Cardiac fibroblast (primary cell): ENCODE measurements at regions not wholly inside any gene's neighbourhood (a gene's known extent, or its start where the extent isn't known, plus 50 kb on each side); places are given as distances from the start of the nearest gene placed in this dataset.
"Not testable (repeated sequence)": the region's sequence is repeated elsewhere in the genome, so short reads cannot be mapped to it uniquely, and the experiment has no call there.

ENCODE experiments used
- DNase-seq, 2 donors: peaks; one replicate each; pipeline versions ENCODE4 v3.0.0 to v3.0.0-alpha.2; 2010; ENCODE audit warnings: low read depth in 2 of 2
- H3K4me3 ChIP-seq, 2 donors: replicated peaks in 1 of 2; 1 replicate in 1 of 2; 2 replicates in 1 of 2; pipeline ENCODE4 v1.5.1; 2011; ENCODE audit warnings: low read depth in 2 of 2, low read length in 2 of 2, mild to moderate bottlenecking in 2 of 2, moderate library complexity in 1 of 2
- CTCF ChIP-seq: IDR thresholded peaks from one replicate; pipeline ENCODE4 v1.5.1; 2011; ENCODE audit warnings: low read depth, mild to moderate bottlenecking, low read length, inconsistent platforms

DNA sequence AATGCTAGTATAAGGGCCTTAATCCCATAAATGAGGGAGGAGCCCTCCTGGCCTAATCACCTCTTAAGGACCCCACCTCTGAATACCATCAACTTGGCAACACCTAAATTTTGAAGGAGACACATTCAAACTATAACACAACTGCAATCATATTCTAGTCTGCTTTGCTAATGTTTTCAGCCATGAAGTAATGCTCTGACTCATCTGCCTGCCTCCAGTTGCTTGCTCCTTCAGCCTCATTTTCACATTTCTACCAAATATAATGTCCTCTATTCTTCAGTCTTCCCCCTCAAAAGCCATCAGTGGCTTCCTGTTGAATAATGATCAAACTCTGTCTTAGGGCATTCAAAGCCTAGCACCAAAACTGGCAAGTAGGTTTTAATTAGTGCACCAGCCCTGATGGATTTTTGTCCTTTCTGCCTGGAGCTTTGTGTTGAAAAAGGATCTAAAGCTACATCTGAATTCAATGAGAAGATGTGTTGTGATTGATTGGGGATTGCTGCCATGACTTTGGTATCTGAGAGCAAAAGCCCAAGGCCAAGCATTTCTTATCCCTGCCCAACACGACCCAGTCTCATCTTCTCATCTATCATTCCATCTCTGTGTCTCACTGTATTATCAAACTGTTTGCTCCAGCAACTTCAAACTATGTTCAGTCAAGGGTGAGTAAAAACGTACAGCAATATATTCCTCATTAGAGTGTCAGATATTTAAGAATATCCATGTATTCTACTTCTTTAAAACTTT is 140.8 kb upstream of the ELAC2 start:
- no peak for DNase-seq
- H3K4me3 ChIP-seq, result no peak overlapping the region
- no peak for TF ChIP-seq CTCF

- no peak overlapping the region for H3K4me3 ChIP-seq
- no peak for DNase-seq
- no peak for TF ChIP-seq CTCF
Measured at GRCh38 chr17:13157656-13158055, 139.8 kb upstream of the ELAC2 start.

GRCh38 chr17:13154930-13155329 is 137.1 kb upstream of the ELAC2 start:
- no peak for TF ChIP-seq CTCF
- no peak overlapping the region for H3K4me3 ChIP-seq

GRCh38 chr17:13154398-13154797 is 136.6 kb upstream of the ELAC2 start:
- no peak for TF ChIP-seq CTCF

More at GRCh38 chr17:13154930-13155329, 137.1 kb upstream of the ELAC2 start:
- DNase-seq, result no peak

GRCh38 chr17:13153036-13153435 is 135.2 kb upstream of the ELAC2 start:
- no peak for TF ChIP-seq CTCF
- peak in 1 of 2 donors; percentile 13 for DNase-seq
- no peak overlapping the region for H3K4me3 ChIP-seq

More at GRCh38 chr17:13154398-13154797, 136.6 kb upstream of the ELAC2 start:
- H3K4me3 ChIP-seq, result no peak overlapping the region
- DNase-seq, result no peak

GRCh38 chr17:13152501-13152900 is 134.7 kb upstream of the ELAC2 start:
- no peak overlapping the region for H3K4me3 ChIP-seq
- peak in 1 of 2 donors; percentile 31 for DNase-seq
- no peak for TF ChIP-seq CTCF

- DNase-seq, H3K4me3 ChIP-seq: not testable (repeated sequence)
Measured at GRCh38 chr17:13150738-13151137, 132.9 kb upstream of the ELAC2 start.
